ENCODE measurements at regions not wholly inside any gene's neighbourhood (a gene's known extent, or its start where the extent isn't known, plus 50 kb on each side); places are given as distances from the start of the nearest gene placed in this dataset.
"Not testable (repeated sequence)": the region's sequence is repeated elsewhere in the genome, so short reads cannot be mapped to it uniquely, and the experiment has no call there.

DNA sequence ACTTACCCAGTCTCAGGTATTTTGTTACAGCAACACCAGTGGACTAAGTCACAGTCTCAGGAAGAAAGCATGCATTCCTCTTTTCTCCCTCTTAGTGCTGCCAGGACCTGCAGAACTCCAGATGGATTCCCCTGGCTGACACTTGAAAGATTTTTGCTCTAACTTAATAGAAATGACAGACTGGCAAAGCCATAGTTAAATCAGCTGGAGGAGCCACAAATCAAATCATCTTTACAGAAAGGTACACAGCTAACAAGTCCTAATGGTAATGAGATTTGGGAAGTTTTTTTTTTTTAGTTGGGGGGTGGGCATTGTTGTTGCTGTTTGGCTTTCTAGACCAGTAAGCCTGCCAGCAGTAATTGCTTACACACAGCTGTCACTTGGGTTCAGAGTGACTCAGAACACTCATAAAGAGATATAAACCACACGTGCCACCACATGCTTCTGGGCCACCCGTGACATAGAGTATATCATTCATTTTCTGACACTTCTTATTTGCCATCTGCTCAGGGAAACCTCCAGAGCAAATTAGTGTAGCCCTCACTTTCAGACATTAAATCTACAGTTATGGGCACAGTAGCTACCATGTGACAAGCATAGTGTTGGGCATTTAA lies 72.4 kb downstream of the FH start:
- H3K27ac Mint-ChIP-seq (ENCODE audit: unreplicated experiment), result no peak overlapping the region
- H3K4me3 Mint-ChIP-seq (ENCODE audit: unreplicated experiment), result no peak overlapping the region
- no peak for DNase-seq (ENCODE audit: low spot score)
- H3K36me3 Mint-ChIP-seq (ENCODE audit: low read depth), result peaks cover 4% of the 10 kb centered on the region
- no peaks in the 10 kb centered on the region for H3K27me3 Mint-ChIP-seq (ENCODE audit: low read depth)
- TF ChIP-seq, protein P1, sequence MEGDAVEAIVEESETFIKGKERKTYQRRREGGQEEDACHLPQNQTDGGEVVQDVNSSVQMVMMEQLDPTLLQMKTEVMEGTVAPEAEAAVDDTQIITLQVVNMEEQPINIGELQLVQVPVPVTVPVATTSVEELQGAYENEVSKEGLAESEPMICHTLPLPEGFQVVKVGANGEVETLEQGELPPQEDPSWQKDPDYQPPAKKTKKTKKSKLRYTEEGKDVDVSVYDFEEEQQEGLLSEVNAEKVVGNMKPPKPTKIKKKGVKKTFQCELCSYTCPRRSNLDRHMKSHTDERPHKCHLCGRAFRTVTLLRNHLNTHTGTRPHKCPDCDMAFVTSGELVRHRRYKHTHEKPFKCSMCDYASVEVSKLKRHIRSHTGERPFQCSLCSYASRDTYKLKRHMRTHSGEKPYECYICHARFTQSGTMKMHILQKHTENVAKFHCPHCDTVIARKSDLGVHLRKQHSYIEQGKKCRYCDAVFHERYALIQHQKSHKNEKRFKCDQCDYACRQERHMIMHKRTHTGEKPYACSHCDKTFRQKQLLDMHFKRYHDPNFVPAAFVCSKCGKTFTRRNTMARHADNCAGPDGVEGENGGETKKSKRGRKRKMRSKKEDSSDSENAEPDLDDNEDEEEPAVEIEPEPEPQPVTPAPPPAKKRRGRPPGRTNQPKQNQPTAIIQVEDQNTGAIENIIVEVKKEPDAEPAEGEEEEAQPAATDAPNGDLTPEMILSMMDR (IDR thresholded peaks at IDR 0.05), result no peak
- H3K4me1 Mint-ChIP-seq (ENCODE audit: low read depth), result no peaks in the 10 kb centered on the region
- H3K9me3 Mint-ChIP-seq (ENCODE audit: low read depth), result peaks cover 16% of the 10 kb centered on the region

DNA sequence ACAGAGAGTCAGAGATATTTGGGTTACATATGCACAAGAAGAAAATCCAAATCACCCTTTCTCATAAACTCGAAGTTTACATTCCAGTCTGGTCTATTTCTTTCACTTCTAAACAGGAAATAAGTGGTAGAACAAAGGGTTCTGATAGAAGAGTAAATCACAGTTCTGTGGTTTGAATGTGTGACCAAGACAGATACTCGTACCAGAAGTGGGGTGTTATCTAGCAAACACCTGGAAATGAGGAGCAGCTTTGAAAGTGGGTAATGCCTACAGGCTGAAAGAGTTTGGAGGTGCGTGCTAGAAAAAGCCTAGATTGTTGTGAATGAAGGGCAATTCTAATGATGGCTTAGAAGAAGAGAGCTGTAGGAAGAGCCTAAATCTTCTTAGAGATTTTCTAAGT lies 74.7 kb downstream of the FH start:
- TF ChIP-seq, protein P1 (IDR thresholded peaks at IDR 0.05), result no peak
- Mint-ChIP-seq H3K27ac (ENCODE audit: unreplicated experiment) (no peak overlapping the region), H3K4me3 (ENCODE audit: unreplicated experiment) (no peak overlapping the region)

DNA sequence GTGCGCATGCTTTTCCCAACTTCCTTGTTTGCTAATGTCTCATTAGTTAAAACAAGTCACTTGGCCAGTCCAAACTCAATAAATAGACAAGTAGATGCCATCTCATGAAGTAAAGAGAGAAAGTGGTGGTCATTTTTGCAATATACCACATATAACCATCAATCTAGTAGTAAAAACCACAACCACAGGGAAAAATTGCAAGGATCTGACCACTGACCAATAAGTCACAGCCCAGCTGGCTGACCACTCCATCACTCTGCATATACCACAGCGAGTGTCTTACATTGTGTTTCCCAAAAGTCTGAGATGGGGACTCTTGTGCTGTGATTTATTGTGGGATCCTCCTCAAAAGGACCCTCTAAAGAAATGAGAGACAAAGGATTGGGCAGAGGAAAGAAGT lies 76.0 kb downstream of the FH start:
- Mint-ChIP-seq H3K4me1 (ENCODE audit: low read depth) (no peaks in the 10 kb centered on the region), H3K36me3 (ENCODE audit: low read depth) (peaks cover 4% of the 10 kb centered on the region), H3K27me3 (ENCODE audit: low read depth) (no peaks in the 10 kb centered on the region), H3K27ac (ENCODE audit: unreplicated experiment) (no peak overlapping the region), H3K4me3 (ENCODE audit: unreplicated experiment) (no peak overlapping the region), H3K9me3 (ENCODE audit: low read depth) (peaks cover 16% of the 10 kb centered on the region)
- no peak for DNase-seq (ENCODE audit: low spot score)
- TF ChIP-seq, protein P1 (IDR thresholded peaks at IDR 0.05), result no peak

More for the DNA sequence above, 74.7 kb downstream of the FH start:
- DNase-seq (ENCODE audit: low spot score), result no peak
- Mint-ChIP-seq H3K36me3 (ENCODE audit: low read depth) (peaks cover 4% of the 10 kb centered on the region), H3K9me3 (ENCODE audit: low read depth) (peaks cover 16% of the 10 kb centered on the region), H3K4me1 (ENCODE audit: low read depth) (no peaks in the 10 kb centered on the region), H3K27me3 (ENCODE audit: low read depth) (no peaks in the 10 kb centered on the region)

DNA sequence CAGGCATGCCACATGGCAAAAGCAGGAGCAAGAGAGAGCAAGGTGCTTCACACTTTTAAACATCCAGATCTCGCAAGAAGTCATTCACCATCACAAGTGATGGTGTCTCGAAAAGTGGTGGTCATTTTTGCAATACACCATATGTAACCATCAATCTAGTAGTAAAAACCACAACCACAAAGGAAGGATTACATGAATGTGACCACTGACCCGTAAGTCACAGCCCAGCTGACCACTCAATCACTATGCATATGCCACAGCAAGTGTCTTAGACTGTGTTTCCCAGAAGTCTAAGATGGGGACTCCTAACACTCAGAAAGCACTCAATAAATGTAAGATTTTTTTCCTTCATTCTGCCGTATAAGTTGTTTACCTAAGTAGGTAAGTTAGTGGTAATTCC lies 76.9 kb downstream of the FH start:
- no peak for DNase-seq (ENCODE audit: low spot score)
- Mint-ChIP-seq H3K4me1 (ENCODE audit: low read depth) (no peaks in the 10 kb centered on the region), H3K27ac (ENCODE audit: unreplicated experiment) (no peak overlapping the region), H3K9me3 (ENCODE audit: low read depth) (peaks cover 16% of the 10 kb centered on the region), H3K27me3 (ENCODE audit: low read depth) (no peaks in the 10 kb centered on the region), H3K36me3 (ENCODE audit: low read depth) (peaks cover 4% of the 10 kb centered on the region), H3K4me3 (ENCODE audit: unreplicated experiment) (no peak overlapping the region)
- TF ChIP-seq, protein P1 (IDR thresholded peaks at IDR 0.05), result no peak

DNA sequence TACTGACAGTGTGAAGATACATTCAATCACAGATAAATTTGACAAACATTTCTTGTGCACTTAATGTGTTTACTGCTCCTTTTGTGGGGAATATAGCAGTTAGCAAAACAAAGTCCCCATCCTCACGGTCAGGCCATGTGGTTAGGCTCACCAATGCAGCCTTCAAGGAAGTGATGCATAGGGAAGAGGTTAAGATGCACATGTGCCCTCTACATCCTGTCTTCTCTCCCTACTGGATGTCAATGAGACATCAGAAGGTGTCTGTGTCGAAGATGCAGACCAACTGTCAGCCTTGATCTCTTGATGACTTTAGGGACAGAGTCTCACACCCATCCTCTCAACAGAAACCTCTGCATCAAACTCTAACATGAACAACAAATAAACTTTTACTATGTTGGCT lies 78.7 kb downstream of the FH start:
- Mint-ChIP-seq H3K36me3 (ENCODE audit: low read depth) (peaks cover 4% of the 10 kb centered on the region), H3K27ac (ENCODE audit: unreplicated experiment) (no peak overlapping the region), H3K4me3 (ENCODE audit: unreplicated experiment) (no peak overlapping the region), H3K27me3 (ENCODE audit: low read depth) (no peaks in the 10 kb centered on the region), H3K4me1 (ENCODE audit: low read depth) (no peaks in the 10 kb centered on the region), H3K9me3 (ENCODE audit: low read depth) (peaks cover 14% of the 10 kb centered on the region)
- TF ChIP-seq, protein P1 (IDR thresholded peaks at IDR 0.05), result no peak
- DNase-seq (ENCODE audit: low spot score), result no peak

DNA sequence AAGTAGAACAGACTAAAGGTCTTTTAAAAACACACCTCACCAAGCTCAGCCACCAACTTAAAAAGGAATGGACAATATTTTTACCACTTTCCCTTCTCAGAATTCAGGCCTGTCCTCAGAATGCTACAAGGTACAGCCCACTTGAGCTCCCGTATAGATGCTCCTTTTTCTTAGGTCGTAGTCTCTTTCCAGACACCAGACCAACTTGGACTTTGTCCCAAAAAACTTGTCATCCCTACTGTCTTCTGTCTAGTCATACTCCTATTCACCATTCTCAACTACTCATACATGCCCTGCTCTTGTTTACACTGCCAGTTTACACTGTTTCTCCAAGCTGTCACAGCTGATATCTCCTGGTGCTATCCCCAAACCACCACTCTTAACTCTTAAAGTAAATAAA lies 80.9 kb downstream of the FH start:
- not testable (repeated sequence) for H3K27ac Mint-ChIP-seq (ENCODE audit: unreplicated experiment); H3K4me3 Mint-ChIP-seq (ENCODE audit: unreplicated experiment); H3K9me3 Mint-ChIP-seq (ENCODE audit: low read depth); DNase-seq (ENCODE audit: low spot score); H3K4me1 Mint-ChIP-seq (ENCODE audit: low read depth); H3K27me3 Mint-ChIP-seq (ENCODE audit: low read depth); H3K36me3 Mint-ChIP-seq (ENCODE audit: low read depth)

Measured in chondrocyte (in vitro differentiated cells).